HCT116 (cell line): ENCODE measurements at regions not wholly inside any gene's neighbourhood (a gene's known extent, or its start where the extent isn't known, plus 50 kb on each side); places are given as distances from the start of the nearest gene placed in this dataset.

Experiments
- ATAC-seq: fragments of 200-7000 bp; cut with Tn5 transposase; 2 replicates; pipeline ENCODE4 v1.9.1; 2020; ENCODE audit warnings: mild to moderate bottlenecking, moderate library complexity
- BruUV-seq: library from RNA; stranded (reverse); fragments of 400-500 nt; replicated peaks from 2 replicates; lab custom pipeline; 2021; lab: Mats Ljungman, UMichigan
- CTCF ChIA-PET: fragments of 300-600 bp; sonication (Branson Sonifier 250); formaldehyde crosslinking; loops from one replicate; lab custom pipeline; 2021; ENCODE audit warnings: antibody characterized with exemption; lab: Charles Lee
- POLR2A ChIA-PET: fragments of 300-600, 350-600 bp; sonication (Branson Sonifier 250); formaldehyde crosslinking; loops from one replicate; lab custom pipeline; 2021; ENCODE audit warnings: antibody characterized with exemption; lab: Charles Lee
- RAD21 ChIA-PET, 2 experiments: fragments of 300-600 bp; sonication (Branson Sonifier 250); formaldehyde crosslinking; loops; one replicate each; lab custom pipeline; 2023; ENCODE audit warnings: low total read pairs in 2 of 2; ENCODE audit not compliant: uncharacterized antibody in 2 of 2, unreplicated experiment in 2 of 2, low non-redundant PET in 1 of 2; lab: Charles Lee
- DNase-seq: peaks from one replicate; pipeline ENCODE4 v3.0.0-alpha.2; 2010; ENCODE audit warnings: low read depth, low spot score
- H2AFZ ChIP-seq: fragments of 200-600 bp; shearing (Covaris generic), sonication (generic); 2 replicates; pipeline ENCODE4 v1.6.1; 2017; ENCODE audit warnings: low read depth, mixed run types, mixed read lengths, antibody characterized with exemption, low read length; ENCODE audit not compliant: poor library complexity, severe bottlenecking
- H3K27ac ChIP-seq: 2 replicates; pipeline ENCODE4 v1.5.1; 2012; ENCODE audit warnings: low read depth, low read length
- H3K27me3 ChIP-seq: fragments of 200-600 bp; sonication (generic); 2 replicates; pipeline ENCODE4 v1.6.1; 2016; ENCODE audit warnings: mixed run types, low read length, mixed read lengths; ENCODE audit not compliant: insufficient read depth
- H3K36me3 ChIP-seq, 2 experiments: fragments of 200-500 bp in 1 of 2; fragments of 200-600 bp in 1 of 2; sonication (Bioruptor generic) in 1 of 2; sonication (generic) in 1 of 2; 2 replicates each; pipeline versions ENCODE4 v1.5.1 to v1.6.1; 2014 to 2016; ENCODE audit warnings: low read length in 2 of 2, inconsistent platforms in 1 of 2, mixed read lengths in 1 of 2, mixed run types in 1 of 2; ENCODE audit not compliant: insufficient read depth in 2 of 2, control insufficient read depth in 1 of 2
- H3K4me1 ChIP-seq, 2 experiments: fragments of 200-600 bp in 1 of 2; sonication (generic) in 1 of 2; 2 replicates each; pipeline versions ENCODE4 v1.5.1 to v1.6.1; 2012 to 2017; ENCODE audit warnings: low read length in 2 of 2, inconsistent platforms in 1 of 2, mild to moderate bottlenecking in 1 of 2, mixed read lengths in 1 of 2, mixed run types in 1 of 2, moderate library complexity in 1 of 2; ENCODE audit not compliant: insufficient read depth in 2 of 2, control insufficient read depth in 1 of 2
- H3K4me2 ChIP-seq: fragments of 200-600 bp; sonication (generic); 2 replicates; pipeline ENCODE4 v1.6.1; 2017; ENCODE audit warnings: mixed run types, low read length, mixed read lengths
- H3K4me3 ChIP-seq, 2 experiments: fragments of 200-600 bp in 1 of 2; sonication (generic) in 1 of 2; replicated peaks in 1 of 2; 2 replicates each; pipeline ENCODE4 v1.5.1; 2011 to 2016; ENCODE audit warnings: low read length in 2 of 2, control low read depth in 1 of 2, low read depth in 1 of 2, mild to moderate bottlenecking in 1 of 2, mixed read lengths in 1 of 2, mixed run types in 1 of 2
- H3K79me2 ChIP-seq: fragments of 200-600 bp; sonication (generic); 2 replicates; pipeline ENCODE4 v1.6.1; 2017; ENCODE audit warnings: mild to moderate bottlenecking, mixed run types, low read length, moderate library complexity, mixed read lengths; ENCODE audit not compliant: insufficient read depth
- H3K9ac ChIP-seq: fragments of 200-600 bp; sonication (generic); 2 replicates; pipeline ENCODE4 v1.6.1; 2016; ENCODE audit warnings: low read length, mixed read lengths
- H3K9me2 ChIP-seq: fragments of 200-600 bp; sonication (generic), shearing (Covaris generic); 2 replicates; pipeline ENCODE4 v1.6.1; 2017; ENCODE audit warnings: mixed run types, mild to moderate bottlenecking, moderate library complexity; ENCODE audit not compliant: insufficient read depth
- H3K9me3 ChIP-seq, 2 experiments: fragments of 200-500 bp in 1 of 2; fragments of 200-600 bp in 1 of 2; sonication (Bioruptor generic) in 1 of 2; sonication (generic) in 1 of 2; 2 replicates each; pipeline ENCODE4 v1.6.1; 2014 to 2017; ENCODE audit warnings: low read length in 2 of 2, mixed read lengths in 2 of 2, inconsistent platforms in 1 of 2, low read depth in 1 of 2, mild to moderate bottlenecking in 1 of 2, mixed run types in 1 of 2, moderate library complexity in 1 of 2; ENCODE audit not compliant: control insufficient read depth in 1 of 2, insufficient read depth in 1 of 2
- H4K20me1 ChIP-seq: fragments of 200-600 bp; sonication (generic), shearing (Covaris generic); 2 replicates; pipeline ENCODE4 v1.6.1; 2017; ENCODE audit warnings: mixed run types, mild to moderate bottlenecking, moderate library complexity; ENCODE audit not compliant: insufficient read depth
- ELF1 ChIP-seq: IDR thresholded peaks from 2 replicates; pipeline ENCODE4 v1.6.1; 2012; ENCODE audit warnings: low read depth, borderline replicate concordance
- FOSL1 ChIP-seq: IDR thresholded peaks from 2 replicates; pipeline ENCODE4 v1.6.1; 2012; ENCODE audit warnings: low read depth
- POLR2A ChIP-seq: IDR thresholded peaks from 2 replicates; pipeline ENCODE4 v1.7.0; 2011; ENCODE audit warnings: borderline replicate concordance; ENCODE audit not compliant: insufficient read depth, insufficient read length; ENCODE audit errors: extremely low read depth
- POLR2AphosphoS5 ChIP-seq: IDR thresholded peaks from 2 replicates; pipeline ENCODE4 v1.6.1; 2011; ENCODE audit warnings: mild to moderate bottlenecking, low read depth, low read length, moderate library complexity
- RAD21 ChIP-seq: IDR thresholded peaks from 2 replicates; pipeline ENCODE4 v1.6.1; 2012; ENCODE audit warnings: low read depth, mild to moderate bottlenecking
- SIN3A ChIP-seq: IDR thresholded peaks from 2 replicates; pipeline ENCODE4 v1.6.1; 2012; ENCODE audit warnings: low read depth
- SRF ChIP-seq: IDR thresholded peaks from 2 replicates; pipeline ENCODE4 v1.6.1; 2012; ENCODE audit warnings: low read depth
- YY1 ChIP-seq: IDR thresholded peaks from 2 replicates; pipeline ENCODE4 v1.6.1; 2011; ENCODE audit warnings: low read length, low read depth, moderate library complexity, mild to moderate bottlenecking; ENCODE audit not compliant: insufficient replicate concordance; ENCODE audit errors: extremely low read depth
- ZFX ChIP-seq: fragments of 450-650 bp; IDR thresholded peaks from 2 replicates; pipeline ENCODE4 v1.6.1; 2017
- intact Hi-C: fragments of 100-400 bp; cut with micrococcal nuclease; formaldehyde crosslinking; loops from 2 replicates; pipeline ENCODE4 v1.10.0; 2022
- TF ChIP-seq, protein P1 (sequence below): IDR thresholded peaks from 2 replicates; pipeline ENCODE4 v1.6.1; 2012
- TF ChIP-seq, protein P2 (sequence below): IDR thresholded peaks from 2 replicates; pipeline ENCODE4 v1.6.1; 2012

DNA sequence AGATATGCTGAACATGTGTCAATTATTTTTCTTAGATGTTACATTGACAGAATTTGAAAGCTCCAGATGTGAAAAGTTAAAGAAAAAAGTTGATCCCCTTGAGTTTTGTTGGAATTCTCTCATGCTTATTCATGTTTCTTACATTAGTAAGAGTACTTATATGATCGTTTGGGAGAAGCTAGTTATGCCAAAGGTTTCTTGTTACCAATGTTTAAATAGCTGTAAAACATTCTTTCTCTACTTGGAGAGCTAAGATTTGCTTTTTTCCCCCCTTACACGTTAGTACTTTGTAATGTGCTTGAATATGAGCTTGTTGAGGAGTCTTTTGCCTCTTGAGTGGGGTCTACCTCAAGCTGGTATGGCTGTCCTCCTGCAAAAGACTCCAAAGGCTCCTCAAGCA is 551.1 kb upstream of the AMELY start:
- H3K4me1 ChIP-seq = no peaks in the 10 kb centered on the region
- no peaks in the 10 kb centered on the region for H3K36me3 ChIP-seq
- no peaks in the 10 kb centered on the region for H3K9me3 ChIP-seq
- no peak for ATAC-seq
- DNase-seq = no peak
- TF ChIP-seq, protein P1, sequence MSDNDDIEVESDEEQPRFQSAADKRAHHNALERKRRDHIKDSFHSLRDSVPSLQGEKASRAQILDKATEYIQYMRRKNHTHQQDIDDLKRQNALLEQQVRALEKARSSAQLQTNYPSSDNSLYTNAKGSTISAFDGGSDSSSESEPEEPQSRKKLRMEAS = no peak
- TF ChIP-seq RAD21 (no peak), SIN3A (no peak), POLR2AphosphoS5 (no peak), POLR2A (no peak), ELF1 (no peak), SRF (no peak), YY1 (no peak)
- TF ChIP-seq, protein P2, sequence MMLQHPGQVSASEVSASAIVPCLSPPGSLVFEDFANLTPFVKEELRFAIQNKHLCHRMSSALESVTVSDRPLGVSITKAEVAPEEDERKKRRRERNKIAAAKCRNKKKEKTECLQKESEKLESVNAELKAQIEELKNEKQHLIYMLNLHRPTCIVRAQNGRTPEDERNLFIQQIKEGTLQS = no peak
- no peak overlapping the region for H3K9ac ChIP-seq
- BruUV-seq = no TSS peak
- H3K4me2 ChIP-seq = no peak overlapping the region
- POLR2A ChIA-PET = no interaction called here
- H2AFZ ChIP-seq = no peak overlapping the region
- H3K4me3 ChIP-seq = no peak overlapping the region
- H3K27me3 ChIP-seq = no peaks in the 10 kb centered on the region
- no peaks in the 10 kb centered on the region for H3K79me2 ChIP-seq
- no peak overlapping the region for H3K27ac ChIP-seq
- no peaks in the 10 kb centered on the region for H4K20me1 ChIP-seq
- no peaks in the 10 kb centered on the region for H3K9me2 ChIP-seq
- intact Hi-C loops = no loop called here
- RAD21 ChIA-PET = no interaction called here
- CTCF ChIA-PET = no interaction called here

DNA sequence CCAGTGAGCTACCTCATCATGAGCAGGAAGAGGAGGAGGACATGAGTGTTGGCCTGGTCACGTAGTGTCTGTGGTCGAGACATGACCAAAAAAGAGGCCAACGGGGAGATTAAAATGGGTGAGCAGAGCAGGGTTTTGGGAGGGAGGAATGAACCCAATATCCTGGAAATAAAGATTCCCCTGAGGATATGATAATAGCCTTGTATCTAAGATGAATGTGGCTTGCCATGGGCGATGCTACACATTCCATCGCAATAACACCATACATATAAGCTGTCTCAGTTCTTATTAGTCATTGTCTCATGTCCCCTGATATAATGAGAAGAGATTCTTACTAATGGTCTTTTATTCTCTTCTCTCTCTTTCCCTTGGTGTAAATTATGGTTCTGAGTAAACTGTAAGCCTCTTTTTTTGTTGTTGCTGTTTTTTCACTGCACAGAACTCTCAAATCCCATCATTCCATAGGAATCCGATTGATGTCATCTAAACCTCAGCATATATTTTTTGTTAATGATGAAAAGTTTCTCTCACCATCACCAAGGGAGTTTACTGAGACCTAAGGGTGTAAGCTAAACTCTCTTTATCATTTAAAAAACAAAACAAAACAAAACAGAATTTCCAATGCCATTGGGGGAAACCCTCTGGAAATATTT is 550.4 kb upstream of the AMELY start:
- H3K36me3 ChIP-seq = no peaks in the 10 kb centered on the region
- intact Hi-C loops = no loop called here
- H3K27me3 ChIP-seq = no peaks in the 10 kb centered on the region
- H3K9me2 ChIP-seq = no peaks in the 10 kb centered on the region
- H3K9ac ChIP-seq = no peak overlapping the region
- no peak for DNase-seq
- no peak for ATAC-seq
- H3K4me1 ChIP-seq = no peaks in the 10 kb centered on the region
- POLR2A ChIA-PET = no interaction called here
- no peak overlapping the region for H3K27ac ChIP-seq
- TF ChIP-seq FOSL1 (no peak), ZFX (no peak)
- TF ChIP-seq, protein P2 = no peak
- TF ChIP-seq, all 23 proteins: peak for 0
- RAD21 ChIA-PET = no interaction called here
- no TSS peak for BruUV-seq
- Histone ChIP-seq H3K79me2 (no peaks in the 10 kb centered on the region), H4K20me1 (no peaks in the 10 kb centered on the region), H3K4me3 (no peak overlapping the region), H3K4me2 (no peak overlapping the region), H2AFZ (no peak overlapping the region), H3K9me3 (no peaks in the 10 kb centered on the region)
- CTCF ChIA-PET = no interaction called here
